HG02678 (cell line): ENCODE measurements at regions not wholly inside any gene's neighbourhood (a gene's known extent, or its start where the extent isn't known, plus 50 kb on each side); places are given as distances from the start of the nearest gene placed in this dataset.

Source experiments
- ATAC-seq: cut with Tn5 transposase; IDR thresholded peaks from one replicate; pipeline ENCODE4 v1.9.1; 2021; ENCODE audit warnings: mild to moderate bottlenecking, moderate library complexity; ENCODE audit not compliant: unreplicated experiment

DNA sequence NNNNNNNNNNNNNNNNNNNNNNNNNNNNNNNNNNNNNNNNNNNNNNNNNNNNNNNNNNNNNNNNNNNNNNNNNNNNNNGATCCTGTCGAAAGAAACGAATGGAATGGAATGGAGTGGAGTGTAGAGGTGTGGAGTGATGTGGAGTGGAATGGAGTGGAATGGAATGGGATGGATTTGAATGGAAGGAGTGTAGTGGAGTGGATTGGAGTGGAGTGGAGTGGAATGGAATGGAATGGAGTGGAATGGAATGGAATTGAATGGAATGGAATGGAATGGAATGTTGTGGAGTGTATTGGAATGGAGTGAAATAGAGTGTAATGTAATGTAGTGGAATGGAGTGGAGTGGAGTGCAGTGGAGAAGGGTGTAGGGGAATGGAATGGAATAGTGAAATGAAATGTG, 1275.4 kb upstream of the TPTE start:
- peak; percentile 22 for ATAC-seq

- peak; percentile 37 for ATAC-seq
These were observed 1274.7 kb upstream of the TPTE start for GRCh38 chr21:9246481-9247289.

DNA sequence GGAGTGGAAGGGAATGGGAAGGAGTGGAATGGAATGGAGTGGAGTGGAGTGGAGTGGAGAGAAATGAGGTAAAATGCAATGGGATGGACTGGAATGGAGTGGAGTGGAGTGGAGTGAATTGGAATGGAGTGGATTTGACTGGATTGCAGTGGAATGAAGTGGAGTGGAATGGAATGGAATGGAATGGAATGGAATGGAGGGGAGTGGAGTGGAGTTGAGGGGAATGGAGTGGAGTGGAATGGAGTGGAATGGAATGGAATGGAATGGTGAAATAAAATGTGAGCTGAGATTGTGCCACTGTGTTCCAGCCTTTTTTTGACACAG, 1274.1 kb upstream of the TPTE start:
- peak; percentile 32 for ATAC-seq

DNA sequence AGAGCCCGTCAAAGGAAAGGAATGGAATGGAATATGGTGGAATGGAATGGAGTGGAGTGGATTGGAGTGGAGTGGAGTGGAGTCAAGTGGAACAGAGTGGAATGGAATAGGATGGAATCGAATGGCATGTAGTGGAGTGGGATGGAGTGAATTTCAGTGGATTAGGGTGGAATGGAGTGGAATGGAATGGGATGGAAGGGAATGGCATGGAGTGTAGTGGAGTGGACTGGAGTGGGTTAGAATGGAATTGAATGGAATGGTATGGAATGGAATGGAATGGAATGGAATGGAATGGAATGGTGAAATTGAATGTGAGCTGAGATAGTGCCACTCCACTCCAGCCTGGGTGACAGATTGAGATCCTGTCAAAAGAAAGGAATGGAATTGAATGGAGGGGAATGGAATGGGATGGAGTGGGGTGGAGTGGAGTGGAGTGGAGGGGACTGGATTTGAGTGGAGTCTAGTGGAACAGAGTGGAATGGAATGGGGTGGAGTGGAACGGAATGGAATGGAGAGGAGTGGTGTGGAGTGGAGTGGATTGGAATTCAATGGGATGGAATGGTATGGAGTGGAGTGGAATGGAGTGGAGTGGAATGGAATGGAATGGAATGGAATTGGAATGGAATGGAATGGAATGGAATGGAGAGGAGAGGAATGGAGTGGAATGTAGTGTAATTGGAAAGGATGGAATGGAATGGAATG, 1273.6 kb upstream of the TPTE start:
- peak; percentile 25 for ATAC-seq
